GM23338 (cell line): ENCODE measurements at regions not wholly inside any gene's neighbourhood (a gene's known extent, or its start where the extent isn't known, plus 50 kb on each side); places are given as distances from the start of the nearest gene placed in this dataset.

Experiments
- ATAC-seq: fragments of 200-7000 bp; cut with Tn5 transposase; 3 replicates; pipeline ENCODE4 v1.9.1; 2020
- DNase-seq: peaks from one replicate; pipeline ENCODE4 v3.0.0-alpha.2; 2015; ENCODE audit warnings: low spot score
- H2AFZ ChIP-seq: fragments of 200-600 bp; sonication (generic); 2 replicates; pipeline ENCODE4 v1.8.0; 2016; ENCODE audit warnings: antibody characterized with exemption, mild to moderate bottlenecking, moderate library complexity
- H3F3A ChIP-seq: fragments of 200-600 bp; sonication (generic); replicated peaks from 2 replicates; pipeline ENCODE4 v1.8.0; 2017; ENCODE audit warnings: antibody characterized with exemption, mixed run types, low read depth
- H3K27ac ChIP-seq: fragments of 200-600 bp; sonication (generic); 2 replicates; pipeline ENCODE4 v1.6.1; 2016; ENCODE audit warnings: low read depth
- H3K27me3 ChIP-seq: fragments of 200-600 bp; sonication (generic); 2 replicates; pipeline ENCODE4 v1.8.0; 2016; ENCODE audit warnings: mild to moderate bottlenecking, mixed run types, moderate library complexity; ENCODE audit not compliant: insufficient read depth
- H3K36me3 ChIP-seq: fragments of 200-600 bp; sonication (generic); 2 replicates; pipeline ENCODE4 v1.8.0; 2016; ENCODE audit warnings: mild to moderate bottlenecking; ENCODE audit not compliant: insufficient read depth
- H3K4me1 ChIP-seq: fragments of 200-600 bp; sonication (generic); 2 replicates; pipeline ENCODE4 v1.8.0; 2016; ENCODE audit warnings: mild to moderate bottlenecking, moderate library complexity; ENCODE audit not compliant: insufficient read depth
- H3K4me2 ChIP-seq: fragments of 200-600 bp; sonication (generic); 2 replicates; pipeline ENCODE4 v1.7.1; 2017; ENCODE audit warnings: mixed run types
- H3K4me3 ChIP-seq: fragments of 200-600 bp; sonication (generic); 2 replicates; pipeline ENCODE4 v1.6.1; 2016; ENCODE audit warnings: mixed run types
- H3K79me2 ChIP-seq: fragments of 200-600 bp; sonication (generic); replicated peaks from 2 replicates; pipeline ENCODE4 v1.8.0; 2017; ENCODE audit warnings: mild to moderate bottlenecking; ENCODE audit not compliant: insufficient read depth
- H3K9me2 ChIP-seq: fragments of 200-600 bp; sonication (generic); 2 replicates; pipeline ENCODE4 v1.8.0; 2017; ENCODE audit not compliant: insufficient read depth
- H4K20me1 ChIP-seq: fragments of 200-600 bp; sonication (generic); replicated peaks from 2 replicates; pipeline ENCODE4 v1.8.0; 2017; ENCODE audit warnings: mild to moderate bottlenecking; ENCODE audit not compliant: insufficient read depth
- H3K27ac Mint-ChIP-seq: 2 replicates; pipeline ENCODE4 v1.8.0; 2020; ENCODE audit warnings: inconsistent platforms, mild to moderate bottlenecking, moderate library complexity, mixed read lengths
- H3K27me3 Mint-ChIP-seq: 3 replicates; pipeline ENCODE4 v1.8.0; 2022; ENCODE audit warnings: low read depth, mild to moderate bottlenecking, moderate library complexity, mixed read lengths, inconsistent platforms; ENCODE audit not compliant: insufficient read depth, poor library complexity
- H3K36me3 Mint-ChIP-seq: 3 replicates; pipeline ENCODE4 v1.8.0; 2021; ENCODE audit warnings: low read depth, mild to moderate bottlenecking, inconsistent platforms, moderate library complexity, mixed read lengths
- H3K4me1 Mint-ChIP-seq: 3 replicates; pipeline ENCODE4 v1.8.0; 2020; ENCODE audit warnings: mild to moderate bottlenecking, inconsistent platforms, mixed read lengths
- H3K4me3 Mint-ChIP-seq: 3 replicates; pipeline ENCODE4 v1.8.0; 2021; ENCODE audit warnings: moderate library complexity, mild to moderate bottlenecking, inconsistent platforms, mixed read lengths
- H3K9me3 Mint-ChIP-seq: 3 replicates; pipeline ENCODE4 v1.8.0; 2020; ENCODE audit warnings: moderate library complexity, mild to moderate bottlenecking, inconsistent platforms, mixed read lengths
- CTCF ChIP-seq, 2 experiments: fragments of 200-600 bp in 1 of 2; sonication (generic) in 1 of 2; conservative IDR thresholded peaks; 2 replicates each; pipeline versions ENCODE4 v1.5.1 to v1.6.1; 2016 to 2017; ENCODE audit warnings: antibody characterized with exemption in 2 of 2, low read depth in 2 of 2, mild to moderate bottlenecking in 2 of 2, moderate library complexity in 1 of 2
- EZH2 ChIP-seq: fragments of 200-600 bp; sonication (generic); IDR thresholded peaks from one replicate; pipeline ENCODE4 v1.8.0; 2017; ENCODE audit warnings: antibody characterized with exemption, mild to moderate bottlenecking, low read depth; ENCODE audit not compliant: unreplicated experiment
- EZH2phosphoT487 ChIP-seq: fragments of 200-600 bp; sonication (generic); IDR thresholded peaks from one replicate; pipeline ENCODE4 v1.8.1; 2018; ENCODE audit warnings: antibody characterized with exemption; ENCODE audit not compliant: unreplicated experiment
- NANOG ChIP-seq: IDR thresholded peaks from 2 replicates; pipeline ENCODE4 v1.6.1; 2016; ENCODE audit warnings: antibody characterized with exemption, borderline replicate concordance
- POLR2AphosphoS5 ChIP-seq: IDR thresholded peaks from 2 replicates; pipeline ENCODE4 v1.6.1; 2016; ENCODE audit warnings: antibody characterized with exemption, low read depth
- ZNF114 ChIP-seq: fragments of 250-450 bp; sonication (Bioruptor Pico); IDR thresholded peaks from 2 replicates; pipeline ENCODE4 v1.5.0; 2020; ENCODE audit warnings: mild to moderate bottlenecking, moderate library complexity
- ZNF331 ChIP-seq: fragments of 250-450 bp; sonication (Bioruptor Pico); IDR thresholded peaks from 2 replicates; pipeline ENCODE4 v1.5.0; 2020; ENCODE audit warnings: low read depth, mild to moderate bottlenecking, moderate library complexity
- TF ChIP-seq, protein P1 (sequence below): fragments of 250-450 bp; sonication (Bioruptor Pico); IDR thresholded peaks from 2 replicates; pipeline ENCODE4 v1.5.0; 2020; ENCODE audit warnings: mild to moderate bottlenecking, moderate library complexity

GRCh38 chr2:83695037-83695436 lies 764.0 kb downstream of the SUCLG1 start (continued):
- TF ChIP-seq, protein P1, sequence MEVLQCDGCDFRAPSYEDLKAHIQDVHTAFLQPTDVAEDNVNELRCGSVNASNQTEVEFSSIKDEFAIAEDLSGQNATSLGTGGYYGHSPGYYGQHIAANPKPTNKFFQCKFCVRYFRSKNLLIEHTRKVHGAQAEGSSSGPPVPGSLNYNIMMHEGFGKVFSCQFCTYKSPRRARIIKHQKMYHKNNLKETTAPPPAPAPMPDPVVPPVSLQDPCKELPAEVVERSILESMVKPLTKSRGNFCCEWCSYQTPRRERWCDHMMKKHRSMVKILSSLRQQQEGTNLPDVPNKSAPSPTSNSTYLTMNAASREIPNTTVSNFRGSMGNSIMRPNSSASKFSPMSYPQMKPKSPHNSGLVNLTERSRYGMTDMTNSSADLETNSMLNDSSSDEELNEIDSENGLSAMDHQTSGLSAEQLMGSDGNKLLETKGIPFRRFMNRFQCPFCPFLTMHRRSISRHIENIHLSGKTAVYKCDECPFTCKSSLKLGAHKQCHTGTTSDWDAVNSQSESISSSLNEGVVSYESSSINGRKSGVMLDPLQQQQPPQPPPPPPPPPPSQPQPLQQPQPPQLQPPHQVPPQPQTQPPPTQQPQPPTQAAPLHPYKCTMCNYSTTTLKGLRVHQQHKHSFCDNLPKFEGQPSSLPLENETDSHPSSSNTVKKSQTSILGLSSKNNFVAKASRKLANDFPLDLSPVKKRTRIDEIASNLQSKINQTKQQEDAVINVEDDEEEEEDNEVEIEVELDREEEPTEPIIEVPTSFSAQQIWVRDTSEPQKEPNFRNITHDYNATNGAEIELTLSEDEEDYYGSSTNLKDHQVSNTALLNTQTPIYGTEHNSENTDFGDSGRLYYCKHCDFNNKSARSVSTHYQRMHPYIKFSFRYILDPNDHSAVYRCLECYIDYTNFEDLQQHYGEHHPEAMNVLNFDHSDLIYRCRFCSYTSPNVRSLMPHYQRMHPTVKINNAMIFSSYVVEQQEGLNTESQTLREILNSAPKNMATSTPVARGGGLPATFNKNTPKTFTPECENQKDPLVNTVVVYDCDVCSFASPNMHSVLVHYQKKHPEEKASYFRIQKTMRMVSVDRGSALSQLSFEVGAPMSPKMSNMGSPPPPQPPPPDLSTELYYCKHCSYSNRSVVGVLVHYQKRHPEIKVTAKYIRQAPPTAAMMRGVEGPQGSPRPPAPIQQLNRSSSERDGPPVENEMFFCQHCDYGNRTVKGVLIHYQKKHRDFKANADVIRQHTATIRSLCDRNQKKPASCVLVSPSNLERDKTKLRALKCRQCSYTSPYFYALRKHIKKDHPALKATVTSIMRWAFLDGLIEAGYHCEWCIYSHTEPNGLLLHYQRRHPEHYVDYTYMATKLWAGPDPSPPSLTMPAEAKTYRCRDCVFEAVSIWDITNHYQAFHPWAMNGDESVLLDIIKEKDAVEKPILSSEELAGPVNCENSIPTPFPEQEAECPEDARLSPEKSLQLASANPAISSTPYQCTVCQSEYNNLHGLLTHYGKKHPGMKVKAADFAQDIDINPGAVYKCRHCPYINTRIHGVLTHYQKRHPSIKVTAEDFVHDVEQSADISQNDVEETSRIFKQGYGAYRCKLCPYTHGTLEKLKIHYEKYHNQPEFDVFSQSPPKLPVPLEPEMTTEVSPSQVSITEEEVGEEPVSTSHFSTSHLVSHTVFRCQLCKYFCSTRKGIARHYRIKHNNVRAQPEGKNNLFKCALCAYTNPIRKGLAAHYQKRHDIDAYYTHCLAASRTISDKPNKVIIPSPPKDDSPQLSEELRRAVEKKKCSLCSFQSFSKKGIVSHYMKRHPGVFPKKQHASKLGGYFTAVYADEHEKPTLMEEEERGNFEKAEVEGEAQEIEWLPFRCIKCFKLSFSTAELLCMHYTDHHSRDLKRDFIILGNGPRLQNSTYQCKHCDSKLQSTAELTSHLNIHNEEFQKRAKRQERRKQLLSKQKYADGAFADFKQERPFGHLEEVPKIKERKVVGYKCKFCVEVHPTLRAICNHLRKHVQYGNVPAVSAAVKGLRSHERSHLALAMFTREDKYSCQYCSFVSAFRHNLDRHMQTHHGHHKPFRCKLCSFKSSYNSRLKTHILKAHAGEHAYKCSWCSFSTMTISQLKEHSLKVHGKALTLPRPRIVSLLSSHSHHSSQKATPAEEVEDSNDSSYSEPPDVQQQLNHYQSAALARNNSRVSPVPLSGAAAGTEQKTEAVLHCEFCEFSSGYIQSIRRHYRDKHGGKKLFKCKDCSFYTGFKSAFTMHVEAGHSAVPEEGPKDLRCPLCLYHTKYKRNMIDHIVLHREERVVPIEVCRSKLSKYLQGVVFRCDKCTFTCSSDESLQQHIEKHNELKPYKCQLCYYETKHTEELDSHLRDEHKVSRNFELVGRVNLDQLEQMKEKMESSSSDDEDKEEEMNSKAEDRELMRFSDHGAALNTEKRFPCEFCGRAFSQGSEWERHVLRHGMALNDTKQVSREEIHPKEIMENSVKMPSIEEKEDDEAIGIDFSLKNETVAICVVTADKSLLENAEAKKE = no peak
- no peak for TF ChIP-seq NANOG
- no peak for TF ChIP-seq EZH2phosphoT487

DNA sequence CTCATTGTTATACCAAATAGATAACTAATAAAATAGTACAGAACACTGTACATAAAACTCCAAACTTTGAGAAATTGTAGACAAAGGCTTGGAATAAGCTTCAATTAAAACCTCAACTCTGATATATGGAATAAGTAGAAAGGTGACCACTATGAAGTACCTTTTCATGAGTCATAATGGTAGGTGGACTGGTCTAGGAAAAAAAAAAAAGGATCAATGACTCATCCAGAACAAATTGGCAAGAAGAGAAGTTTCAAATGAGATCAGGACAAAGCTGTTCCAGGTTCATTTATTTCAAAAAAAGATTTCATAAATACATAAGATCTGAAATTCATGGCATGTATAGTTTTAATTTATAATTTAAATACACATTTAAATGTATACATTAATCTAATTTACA lies 769.7 kb downstream of the SUCLG1 start:
- no peaks in the 10 kb centered on the region for H3K27me3 ChIP-seq
- no peaks in the 10 kb centered on the region for H3K9me2 ChIP-seq
- H3K27ac Mint-ChIP-seq = no peak overlapping the region
- H3K4me1 ChIP-seq = no peaks in the 10 kb centered on the region
- H3K27ac ChIP-seq = no peak overlapping the region
- H3K9me3 Mint-ChIP-seq = peaks cover 3% of the 10 kb centered on the region; the same call in 1 of the 3 replicates
- no peak overlapping the region for H3K4me3 ChIP-seq
- no peaks in the 10 kb centered on the region for H4K20me1 ChIP-seq
- H3K36me3 Mint-ChIP-seq = no peaks in the 10 kb centered on the region
- no peak for DNase-seq
- no peaks in the 10 kb centered on the region for H3K79me2 ChIP-seq
- no peaks in the 10 kb centered on the region for H3F3A ChIP-seq
- H3K27me3 Mint-ChIP-seq = no peaks in the 10 kb centered on the region
- no peak for ATAC-seq
- H3K4me1 Mint-ChIP-seq = no peaks in the 10 kb centered on the region
- no peaks in the 10 kb centered on the region for H3K36me3 ChIP-seq
- no peak overlapping the region for H3K4me2 ChIP-seq
- no peak overlapping the region for H2AFZ ChIP-seq
- no peak overlapping the region for H3K4me3 Mint-ChIP-seq
- TF ChIP-seq EZH2phosphoT487 = no peak
- no peak for TF ChIP-seq NANOG
- TF ChIP-seq CTCF (conservative IDR thresholded peaks at IDR 0.05; ENCODE audit: low read depth in 2 of 2) = no peak
- TF ChIP-seq, protein P1 = no peak
- TF ChIP-seq EZH2 = no peak
- no peak for TF ChIP-seq POLR2AphosphoS5
- TF ChIP-seq ZNF331 (CRISPR knock-in tag) = no peak
- no peak for TF ChIP-seq ZNF114 (CRISPR knock-in tag)
